ENCODE measurements at regions not wholly inside any gene's neighbourhood (a gene's known extent, or its start where the extent isn't known, plus 50 kb on each side); places are given as distances from the start of the nearest gene placed in this dataset.

- no peak for DNase-seq (ENCODE audit: low read depth)
These were observed 113.9 kb downstream of the MATN1 start for GRCh38 chr1:30609336-30609998.

GRCh38 chr1:30607723-30608122, 115.7 kb downstream of the MATN1 start:
- DNase-seq (ENCODE audit: low read depth) = no peak

GRCh38 chr1:30606166-30606565, 117.2 kb downstream of the MATN1 start:
- DNase-seq (ENCODE audit: low read depth) = no peak

GRCh38 chr1:30605441-30605920, 117.9 kb downstream of the MATN1 start:
- no peak for DNase-seq (ENCODE audit: low read depth)

DNA sequence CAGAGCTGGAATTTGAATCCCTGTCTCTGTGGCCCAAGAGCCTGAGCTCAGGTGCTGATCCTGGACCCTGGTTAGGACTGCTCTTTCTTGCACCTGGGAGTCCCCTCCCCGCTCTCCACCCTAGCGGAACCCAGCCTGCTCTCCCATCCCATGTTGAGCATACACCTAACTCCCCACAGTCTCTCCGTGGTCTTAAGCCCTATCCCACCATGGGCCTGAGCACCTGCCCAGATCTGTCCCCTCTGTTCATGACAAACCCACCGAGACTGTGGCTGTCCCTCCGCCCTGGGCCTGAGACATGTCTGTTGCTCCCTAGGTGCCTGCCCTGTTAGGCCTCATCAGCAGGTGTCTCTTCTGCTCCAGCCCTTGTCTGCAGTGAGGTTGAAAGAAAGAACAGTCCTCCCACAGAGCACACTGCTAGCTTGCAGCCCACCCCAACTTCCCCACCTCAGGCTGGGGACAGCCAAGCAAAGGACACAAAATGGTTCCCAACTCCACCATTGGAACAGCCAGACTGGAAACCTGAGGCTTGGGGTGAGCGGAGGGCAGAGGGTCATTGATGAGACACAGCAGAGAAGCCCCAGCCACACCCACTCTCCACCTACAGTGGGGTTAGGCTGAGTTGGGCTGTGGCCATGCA, 118.5 kb downstream of the MATN1 start:
- DNase-seq (ENCODE audit: low read depth) = no peak

- no peak for DNase-seq (ENCODE audit: low read depth)
These were observed 120.1 kb downstream of the MATN1 start for GRCh38 chr1:30603081-30603858.

DNA sequence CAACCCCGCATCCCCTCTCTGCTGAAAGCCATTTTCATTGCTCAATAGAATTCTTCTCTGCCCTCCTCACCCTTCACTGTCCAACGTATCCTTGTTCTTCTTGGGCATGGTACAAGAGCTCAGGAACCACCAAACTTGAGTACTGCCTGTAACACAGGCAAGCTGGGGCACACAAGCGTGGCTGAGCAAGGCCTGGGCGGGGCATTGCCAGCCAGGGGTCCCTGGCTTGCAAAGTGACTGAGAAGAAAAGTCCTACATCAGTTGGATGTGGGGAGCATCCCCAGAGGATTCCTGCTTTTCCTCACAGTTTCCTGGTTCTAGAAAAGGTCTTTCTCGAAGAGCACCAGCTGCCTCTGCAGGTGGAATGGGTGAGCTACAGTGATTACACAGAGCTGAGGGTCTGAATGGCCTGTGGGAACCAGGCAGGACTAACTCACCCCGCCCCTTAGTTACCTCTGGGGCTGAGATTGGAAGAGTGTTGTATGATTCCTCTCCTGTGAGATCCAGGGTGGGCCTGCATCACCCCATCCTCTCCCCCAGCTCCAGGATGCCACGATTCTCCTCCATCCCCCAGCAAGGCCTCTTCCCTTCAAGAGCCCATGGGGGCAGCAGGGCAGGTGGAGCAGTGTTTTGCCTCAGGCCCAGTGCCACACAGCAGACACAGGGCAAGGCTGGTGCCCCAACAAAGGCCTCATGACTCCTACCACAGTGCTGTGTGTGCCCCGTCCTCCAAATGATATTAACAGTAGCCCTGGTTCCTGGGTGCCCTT, 121.9 kb downstream of the MATN1 start:
- no peak for DNase-seq (ENCODE audit: low read depth)

GRCh38 chr1:30600706-30601105, 122.7 kb downstream of the MATN1 start:
- no peak for DNase-seq (ENCODE audit: low read depth)

DNA sequence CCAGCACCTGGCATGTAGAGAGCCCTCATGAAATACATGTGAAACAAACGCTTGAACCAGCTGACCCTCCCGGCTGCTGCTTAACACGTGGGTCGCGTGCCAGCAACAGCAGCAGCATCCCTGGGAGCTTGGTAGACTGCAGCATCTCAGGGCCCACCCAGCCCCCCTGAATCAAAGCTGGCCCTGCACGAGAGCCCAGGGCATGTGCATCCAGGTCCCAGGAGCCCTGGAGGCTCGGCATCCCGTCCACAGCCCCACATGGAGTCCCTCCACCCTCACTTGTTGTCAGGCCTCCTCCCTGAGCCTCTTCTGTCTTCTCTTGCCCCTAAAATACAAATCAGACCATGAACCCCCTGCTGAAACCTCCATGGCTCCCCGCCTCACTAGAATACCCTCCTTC, 123.1 kb downstream of the MATN1 start:
- no peak for DNase-seq (ENCODE audit: low read depth)

DNA sequence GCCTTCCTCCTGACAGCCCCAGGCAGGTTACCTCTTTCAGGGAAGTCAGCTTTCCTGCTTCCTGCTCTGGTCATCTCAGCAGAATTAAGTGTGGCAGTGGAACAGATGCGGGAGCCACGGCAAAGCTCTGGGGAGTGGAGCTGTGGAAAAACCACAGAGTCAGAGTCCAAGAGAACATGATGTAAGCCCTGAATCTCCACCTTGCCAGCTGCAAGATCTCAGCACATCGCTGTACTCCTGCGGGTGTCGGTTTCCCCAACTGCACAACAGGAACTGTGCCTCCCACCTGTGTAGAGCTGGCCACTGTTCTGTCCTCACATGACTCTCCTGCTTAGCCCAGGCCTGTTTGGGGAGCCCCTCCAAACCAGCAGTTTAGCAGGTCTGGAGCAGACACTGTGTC, 123.7 kb downstream of the MATN1 start:
- no peak for DNase-seq (ENCODE audit: low read depth)

GRCh38 chr1:30598571-30599114, 124.7 kb downstream of the MATN1 start:
- no peak for DNase-seq (ENCODE audit: low read depth)

- no peak for DNase-seq (ENCODE audit: low read depth)
These were observed 125.7 kb downstream of the MATN1 start for GRCh38 chr1:30597711-30598110.

- no peak for DNase-seq (ENCODE audit: low read depth)
These were observed 126.5 kb downstream of the MATN1 start for GRCh38 chr1:30596891-30597290.

- DNase-seq (ENCODE audit: low read depth) = no peak
These were observed 126.9 kb downstream of the MATN1 start for GRCh38 chr1:30596470-30596869.

DNA sequence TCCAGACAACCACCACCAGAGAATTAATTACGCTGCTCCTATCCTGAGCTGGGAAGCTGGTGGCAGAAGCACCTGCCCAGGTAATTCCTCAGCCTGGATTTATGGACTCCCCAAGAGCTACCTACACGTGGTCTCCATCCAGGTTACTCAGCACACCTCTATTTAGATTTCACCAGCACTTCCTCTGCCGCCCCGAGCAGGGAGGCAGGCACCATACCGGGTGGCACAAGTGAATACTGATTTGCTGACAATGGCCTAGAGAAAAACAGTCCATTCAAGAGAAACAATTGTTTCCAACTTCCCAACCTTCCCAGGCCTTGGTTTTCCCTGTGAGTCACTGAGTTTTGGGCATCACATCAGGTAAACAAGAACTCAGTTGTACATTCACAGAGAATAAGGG, 134.3 kb downstream of the MATN1 start:
- DNase-seq (ENCODE audit: low read depth) = no peak

DNA sequence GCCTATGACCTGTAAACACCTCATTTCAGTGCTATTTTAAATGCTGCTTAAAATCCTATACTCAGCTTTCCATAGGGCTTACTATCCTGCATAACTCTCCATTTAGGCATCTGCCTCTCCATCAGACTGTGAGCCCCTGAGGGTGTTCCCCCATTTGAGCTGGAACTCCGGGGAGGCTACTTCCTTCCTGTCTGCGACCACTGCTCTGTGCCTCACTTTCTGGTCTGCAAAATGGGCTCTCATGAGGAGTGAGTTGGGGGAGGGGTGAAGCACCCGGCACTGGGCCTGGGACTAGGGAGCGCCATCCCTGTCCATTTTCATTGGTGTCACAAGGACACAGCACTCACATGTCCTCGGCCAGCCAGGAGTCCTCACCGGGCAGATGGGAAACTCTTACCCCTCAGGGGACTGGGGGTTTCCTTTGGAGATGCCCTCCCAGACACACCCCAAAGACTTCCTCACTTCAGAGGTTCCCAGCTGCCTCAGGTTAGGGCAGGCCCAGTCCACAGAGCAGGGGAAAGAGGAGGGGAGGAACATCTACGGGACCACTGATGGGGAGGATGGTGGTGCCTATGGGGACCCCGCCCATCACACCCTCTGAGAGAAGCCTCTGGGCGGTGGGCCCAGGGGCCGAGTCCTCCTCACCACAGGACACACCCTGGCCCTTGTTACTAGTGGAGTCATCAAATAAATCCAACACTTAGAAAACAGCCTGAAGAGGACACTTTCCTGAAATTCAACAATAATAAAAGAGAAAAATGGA, 134.9 kb downstream of the MATN1 start:
- no peak for DNase-seq (ENCODE audit: low read depth)

GRCh38 chr1:30586671-30587070, 136.7 kb downstream of the MATN1 start:
- DNase-seq (ENCODE audit: low read depth) = no peak

DNA sequence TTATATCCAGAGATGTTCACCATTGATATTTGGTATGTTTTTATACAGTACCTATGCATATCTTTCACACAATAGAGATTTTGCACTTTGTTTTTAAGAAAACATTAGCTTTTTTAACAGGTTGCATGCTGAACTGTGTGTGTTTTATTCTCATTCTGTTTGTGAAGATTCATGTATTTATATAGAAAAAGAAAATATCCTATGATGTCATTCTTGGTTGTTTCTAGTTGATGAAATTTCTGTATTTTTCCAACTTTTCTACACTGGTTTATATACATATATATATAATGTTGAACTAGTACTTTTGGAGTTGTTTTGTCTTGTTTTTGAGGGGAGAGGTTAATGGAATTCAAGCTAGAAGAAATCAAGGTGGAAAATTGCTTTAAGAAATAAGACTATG, 143.8 kb downstream of the MATN1 start:
- DNase-seq (ENCODE audit: low read depth) = no peak

DNA sequence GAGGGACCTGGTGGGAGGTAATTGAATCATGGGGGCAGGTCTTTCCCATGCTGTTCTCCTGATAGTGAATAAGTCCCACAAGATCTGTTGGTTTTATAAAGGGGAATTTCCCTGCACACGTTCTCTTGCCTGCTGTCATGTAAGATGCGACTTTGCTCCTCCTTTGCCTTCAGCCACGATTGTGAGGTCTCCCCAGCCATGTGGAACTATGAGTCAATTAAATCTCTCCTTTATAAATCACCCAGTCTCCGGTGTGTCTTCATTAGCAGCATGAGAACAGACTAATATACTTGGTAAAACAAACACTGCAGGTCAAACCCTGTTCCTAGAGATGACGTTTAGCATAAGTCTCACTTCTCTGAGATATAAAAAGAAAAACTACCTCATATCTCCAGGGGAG, 148.3 kb downstream of the MATN1 start:
- DNase-seq (ENCODE audit: low read depth) = no peak

DNA sequence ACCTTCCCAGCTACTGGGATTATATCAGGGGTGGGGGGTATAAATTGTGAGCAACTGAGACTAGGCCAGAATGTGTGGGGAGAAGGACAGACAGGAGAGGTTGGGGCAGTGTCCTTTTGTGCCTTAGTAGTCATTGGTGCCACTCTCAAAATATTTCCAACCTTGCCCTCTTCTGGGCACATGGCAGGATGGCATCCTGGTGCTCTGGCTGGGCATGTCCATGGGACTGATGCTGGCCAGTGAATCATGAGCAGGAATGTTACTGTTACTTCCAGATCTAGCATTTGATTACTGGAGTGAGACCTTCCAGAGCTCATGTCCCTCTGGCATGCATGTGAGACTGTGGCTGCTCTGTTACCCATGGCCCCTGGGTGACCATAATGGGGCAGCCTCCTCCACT, 151.2 kb downstream of the MATN1 start:
- no peak for DNase-seq (ENCODE audit: low read depth)

DNA sequence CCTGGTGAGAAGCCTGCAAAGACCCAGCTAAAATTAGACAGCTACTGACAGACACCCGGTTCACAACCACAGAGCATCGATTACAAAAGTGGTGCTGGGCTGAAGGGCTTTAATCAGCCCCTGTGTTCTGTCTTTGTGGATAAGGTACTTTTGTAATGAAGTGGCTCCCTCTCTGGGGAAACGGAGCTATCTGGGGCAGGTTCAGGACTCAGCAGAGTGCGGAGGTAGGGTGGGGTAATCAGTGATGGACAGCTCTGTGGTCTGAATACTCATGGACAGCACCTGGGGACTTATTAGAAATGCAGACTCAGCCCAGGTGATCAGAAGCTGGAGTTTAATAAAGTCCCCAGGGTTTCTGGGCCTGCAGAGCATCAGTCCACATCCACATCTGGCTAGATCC, 152.0 kb downstream of the MATN1 start:
- no peak for DNase-seq (ENCODE audit: low read depth)

Measured in fibroblast of gingiva (primary cell).